ENCODE measurements at regions not wholly inside any gene's neighbourhood (a gene's known extent, or its start where the extent isn't known, plus 50 kb on each side); places are given as distances from the start of the nearest gene placed in this dataset.

- TF ChIP-seq CTCF (IDR thresholded peaks at IDR 0.05; ENCODE audit: low read depth, low read length, poor library complexity, severe bottlenecking) (no peak), EZH2phosphoT487 (IDR thresholded peaks at IDR 0.05; ENCODE audit: borderline replicate concordance, low read length) (no peak)
These were observed 320.8 kb upstream of the PDZRN3 start for GRCh38 chr3:73945541-73945940.
